ENCODE measurements at regions not wholly inside any gene's neighbourhood (a gene's known extent, or its start where the extent isn't known, plus 50 kb on each side); places are given as distances from the start of the nearest gene placed in this dataset.

- TF ChIP-seq, protein P1, sequence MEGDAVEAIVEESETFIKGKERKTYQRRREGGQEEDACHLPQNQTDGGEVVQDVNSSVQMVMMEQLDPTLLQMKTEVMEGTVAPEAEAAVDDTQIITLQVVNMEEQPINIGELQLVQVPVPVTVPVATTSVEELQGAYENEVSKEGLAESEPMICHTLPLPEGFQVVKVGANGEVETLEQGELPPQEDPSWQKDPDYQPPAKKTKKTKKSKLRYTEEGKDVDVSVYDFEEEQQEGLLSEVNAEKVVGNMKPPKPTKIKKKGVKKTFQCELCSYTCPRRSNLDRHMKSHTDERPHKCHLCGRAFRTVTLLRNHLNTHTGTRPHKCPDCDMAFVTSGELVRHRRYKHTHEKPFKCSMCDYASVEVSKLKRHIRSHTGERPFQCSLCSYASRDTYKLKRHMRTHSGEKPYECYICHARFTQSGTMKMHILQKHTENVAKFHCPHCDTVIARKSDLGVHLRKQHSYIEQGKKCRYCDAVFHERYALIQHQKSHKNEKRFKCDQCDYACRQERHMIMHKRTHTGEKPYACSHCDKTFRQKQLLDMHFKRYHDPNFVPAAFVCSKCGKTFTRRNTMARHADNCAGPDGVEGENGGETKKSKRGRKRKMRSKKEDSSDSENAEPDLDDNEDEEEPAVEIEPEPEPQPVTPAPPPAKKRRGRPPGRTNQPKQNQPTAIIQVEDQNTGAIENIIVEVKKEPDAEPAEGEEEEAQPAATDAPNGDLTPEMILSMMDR (IDR thresholded peaks at IDR 0.05; ENCODE audit: low read depth, low read length, poor library complexity, severe bottlenecking): no peak
- no peak for TF ChIP-seq EZH2phosphoT487 (IDR thresholded peaks at IDR 0.05; ENCODE audit: borderline replicate concordance, low read length)
These were observed 58.7 kb upstream of the FNDC3B start for GRCh38 chr3:171980578-171981270.

All from DOHH2 (cell line).